ENCODE measurements at regions not wholly inside any gene's neighbourhood (a gene's known extent, or its start where the extent isn't known, plus 50 kb on each side); places are given as distances from the start of the nearest gene placed in this dataset.
A peak's percentile ranks its signal among the peaks of the same experiment; 100 is the strongest.
"Not testable (repeated sequence)": the region's sequence is repeated elsewhere in the genome, so short reads cannot be mapped to it uniquely, and the experiment has no call there.

GRCh38 chr2:87198422-87198821 lies 176.8 kb upstream of the PLGLB1 start:
- not testable (repeated sequence) for DNase-seq (ENCODE audit: low spot score)

DNA sequence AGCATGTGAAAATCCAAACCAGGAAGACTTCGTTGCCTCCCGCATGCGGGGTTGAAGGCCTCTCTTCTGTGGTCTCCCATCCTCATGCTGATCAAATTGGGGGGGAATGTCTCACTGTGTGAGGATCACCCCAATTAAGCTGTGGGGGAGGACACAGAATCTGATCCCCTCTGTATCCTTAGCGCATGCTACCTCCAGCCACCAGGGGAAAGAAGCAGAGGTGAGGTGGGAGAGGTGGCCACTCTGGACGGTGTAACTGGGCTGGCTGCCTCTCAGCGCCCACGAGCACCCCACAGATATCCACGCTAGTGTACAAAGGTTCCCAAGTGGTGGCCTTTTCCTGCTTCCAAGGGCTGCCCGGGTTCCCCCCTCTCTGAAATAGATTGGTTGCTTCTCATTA lies 177.6 kb upstream of the PLGLB1 start:
- DNase-seq (ENCODE audit: low spot score), result not testable (repeated sequence)

- DNase-seq (ENCODE audit: low spot score), result not testable (repeated sequence)
These were observed 183.0 kb upstream of the PLGLB1 start for GRCh38 chr2:87204569-87205147.

- not testable (repeated sequence) for DNase-seq (ENCODE audit: low spot score)
These were observed 191.3 kb upstream of the PLGLB1 start for GRCh38 chr2:87212938-87213337.

DNA sequence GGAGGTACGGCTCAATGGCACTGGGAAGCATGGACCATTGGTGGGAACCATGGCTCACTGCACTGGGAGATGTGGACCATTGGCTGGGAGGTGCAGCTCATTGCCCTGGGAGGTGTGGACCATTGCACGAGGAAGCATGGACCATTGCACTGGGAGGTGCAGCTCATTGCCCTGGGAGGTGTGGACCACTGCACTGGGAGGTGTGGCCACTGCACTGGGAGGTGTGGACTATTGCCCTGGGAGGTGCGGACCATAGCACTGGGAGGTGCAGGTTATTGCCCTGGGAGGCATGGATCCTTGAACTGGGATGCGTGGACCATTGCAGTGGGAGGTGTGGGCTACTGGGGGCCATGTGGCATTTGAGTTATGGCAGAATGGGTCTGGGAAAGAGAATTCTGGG lies 195.4 kb upstream of the PLGLB1 start:
- DNase-seq (ENCODE audit: low spot score), result not testable (repeated sequence)

DNA sequence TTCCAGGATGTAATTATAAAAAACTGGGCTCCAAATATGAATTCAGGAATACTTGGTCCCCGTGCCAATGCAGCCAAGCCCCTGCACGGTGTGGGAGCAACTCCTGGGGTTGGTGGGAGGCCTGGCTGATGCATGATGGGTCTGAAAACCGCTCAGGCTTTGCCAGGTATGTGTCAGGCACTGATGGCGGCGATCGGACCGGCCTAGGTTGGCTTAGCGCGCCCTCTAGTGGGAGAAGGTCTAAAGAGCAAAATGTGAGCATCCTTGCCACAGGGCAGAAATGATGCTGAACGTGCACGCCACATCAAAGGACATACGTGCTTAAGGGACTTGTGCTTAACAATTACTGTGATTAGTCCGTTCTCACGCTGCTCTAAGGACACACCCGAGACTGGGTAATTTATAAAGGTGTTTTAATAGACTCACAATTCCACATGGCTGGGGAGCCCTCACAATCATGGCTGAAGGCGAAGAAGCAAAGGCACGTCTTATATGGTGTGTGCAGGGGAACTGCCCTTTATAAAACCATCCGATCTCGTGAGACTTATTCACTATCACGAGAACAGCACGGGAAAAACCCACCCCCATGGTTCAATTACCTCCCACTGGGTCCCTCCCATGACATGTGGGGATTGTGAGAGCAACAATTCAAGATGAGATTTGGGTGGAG lies 196.2 kb upstream of the PLGLB1 start:
- DNase-seq (ENCODE audit: low spot score), result not testable (repeated sequence)

DNA sequence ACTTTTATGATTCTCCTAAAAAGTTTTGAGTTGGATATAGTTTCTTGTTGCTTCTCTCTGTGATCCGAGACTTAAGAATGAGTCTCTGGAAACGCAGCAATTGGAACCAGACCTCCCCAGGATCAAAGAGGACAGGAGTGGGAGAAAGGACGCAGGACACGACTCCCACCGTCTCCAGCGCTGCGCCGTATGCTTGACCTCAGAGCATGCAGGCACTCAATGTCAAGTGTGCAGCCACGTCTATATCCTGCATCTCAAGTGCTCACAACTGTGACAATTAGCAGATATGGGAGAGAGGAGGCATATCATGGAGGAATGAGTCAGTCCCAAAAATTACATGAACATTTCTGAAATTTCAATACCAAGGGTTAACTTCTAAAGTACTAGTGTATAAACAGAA lies 199.0 kb upstream of the PLGLB1 start:
- DNase-seq (ENCODE audit: low spot score), result not testable (repeated sequence)

DNA sequence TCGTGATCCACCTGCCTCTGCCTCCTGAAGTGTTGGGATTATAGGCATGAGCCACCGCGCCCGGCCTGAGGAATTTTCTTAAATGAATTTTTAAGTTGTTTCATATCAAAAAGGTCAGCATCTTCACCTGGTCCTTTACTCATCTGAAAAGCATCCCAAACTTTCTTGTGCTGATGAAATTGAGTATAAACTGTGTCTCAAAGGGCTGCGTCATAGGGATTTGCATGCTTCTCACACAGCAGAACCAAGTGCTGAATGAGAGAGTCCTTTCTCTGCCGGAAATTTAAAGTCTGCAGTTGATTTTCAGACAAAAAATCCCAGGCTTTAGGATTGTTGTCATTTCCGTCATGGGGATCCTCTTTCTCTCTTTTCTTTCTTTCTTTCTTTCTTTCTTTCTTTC lies 200.5 kb upstream of the PLGLB1 start:
- peak; percentile 17 for DNase-seq (ENCODE audit: low spot score)

DNA sequence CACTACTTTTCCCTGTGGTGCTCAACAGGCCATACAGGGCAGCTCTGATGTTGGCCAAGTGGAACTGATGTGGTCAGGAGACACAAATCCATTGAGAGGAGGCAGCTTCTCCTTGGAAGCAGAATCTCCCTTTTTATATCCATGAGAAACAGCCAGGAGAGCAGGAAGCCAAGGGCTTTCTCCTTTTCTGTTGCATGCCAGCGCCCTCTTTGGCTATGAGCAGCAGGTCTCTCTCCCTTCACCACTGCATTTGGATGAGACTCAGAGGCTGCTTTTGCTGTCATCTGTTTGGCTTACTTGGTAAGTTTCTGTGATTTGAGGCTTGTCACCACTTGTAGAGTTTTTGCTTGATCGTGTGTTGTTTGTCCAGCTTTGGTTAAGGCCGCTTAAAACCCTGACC lies 202.2 kb upstream of the PLGLB1 start:
- not testable (repeated sequence) for DNase-seq (ENCODE audit: low spot score)

- DNase-seq (ENCODE audit: low spot score), result not testable (repeated sequence)
These were observed 207.5 kb upstream of the PLGLB1 start for GRCh38 chr2:87229091-87229689.

- DNase-seq (ENCODE audit: low spot score), result not testable (repeated sequence)
These were observed 208.3 kb upstream of the PLGLB1 start for GRCh38 chr2:87229964-87230363.

GRCh38 chr2:87235333-87235981 lies 213.8 kb upstream of the PLGLB1 start:
- DNase-seq (ENCODE audit: low spot score), result not testable (repeated sequence)

GRCh38 chr2:87237570-87238336 lies 216.1 kb upstream of the PLGLB1 start:
- DNase-seq (ENCODE audit: low spot score), result not testable (repeated sequence)

GRCh38 chr2:87239558-87240215 lies 218.0 kb upstream of the PLGLB1 start:
- not testable (repeated sequence) for DNase-seq (ENCODE audit: low spot score)

GRCh38 chr2:87246066-87246717 lies 224.5 kb upstream of the PLGLB1 start:
- DNase-seq (ENCODE audit: low spot score), result not testable (repeated sequence)

DNA sequence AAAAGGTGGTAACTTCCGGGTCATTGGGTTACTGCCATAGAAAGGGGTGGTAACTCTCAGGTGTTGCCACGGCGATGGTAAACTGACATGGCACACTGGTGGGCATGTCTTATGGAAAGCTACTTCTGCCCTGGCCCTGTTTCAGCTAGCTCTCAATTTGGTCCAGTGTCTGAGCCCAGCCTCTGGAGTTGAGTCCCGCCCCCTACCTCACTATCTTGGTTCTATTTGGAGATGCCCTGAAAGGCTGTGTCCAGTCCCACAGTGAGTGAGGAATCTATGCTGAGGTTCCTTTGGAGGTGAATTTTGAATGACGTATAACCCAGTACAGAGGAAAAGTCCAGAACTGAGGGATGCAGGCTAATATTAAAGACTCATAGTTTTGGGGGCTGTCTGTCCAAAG lies 230.4 kb upstream of the PLGLB1 start:
- DNase-seq (ENCODE audit: low spot score), result not testable (repeated sequence)

DNA sequence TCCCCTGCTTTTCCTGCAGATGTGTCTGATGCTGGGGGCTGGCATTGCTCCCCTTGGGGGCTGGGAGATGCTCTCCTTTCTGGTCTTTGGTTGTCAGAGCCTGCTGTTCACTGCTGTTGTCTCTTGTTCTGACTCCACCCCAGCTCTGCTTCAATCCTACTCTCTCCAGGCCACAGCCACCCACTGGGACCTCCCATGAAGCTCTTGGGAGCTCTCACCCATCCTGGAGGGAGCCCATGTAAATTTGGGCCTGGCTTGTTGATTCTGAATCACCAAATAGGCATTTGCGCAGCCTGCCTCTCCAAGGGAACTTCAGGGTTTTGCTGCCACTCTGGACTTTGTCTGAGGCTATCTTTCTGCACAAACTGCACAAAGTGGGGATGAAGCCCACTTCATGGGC lies 232.9 kb upstream of the PLGLB1 start:
- not testable (repeated sequence) for DNase-seq (ENCODE audit: low spot score)

DNA sequence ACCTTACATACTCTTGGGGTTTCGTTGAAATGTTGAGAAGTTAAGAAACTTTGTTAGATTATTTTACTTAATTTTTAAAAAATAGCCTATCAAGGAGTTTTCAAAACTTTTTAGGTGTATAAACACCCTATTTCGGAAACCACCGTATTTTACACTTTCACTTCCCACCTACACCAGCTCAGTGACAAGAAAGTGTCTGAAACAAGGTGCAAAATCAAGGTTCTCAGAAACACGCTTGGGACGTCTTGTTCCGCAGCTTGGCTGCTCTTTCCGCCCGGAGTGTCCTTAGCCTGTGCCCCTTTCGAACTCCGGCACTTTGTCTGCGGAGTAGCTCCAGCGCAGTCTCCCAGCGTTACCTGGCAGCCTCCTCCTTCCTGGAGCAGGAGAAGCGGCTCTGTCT lies 233.8 kb upstream of the PLGLB1 start:
- not testable (repeated sequence) for DNase-seq (ENCODE audit: low spot score)

DNA sequence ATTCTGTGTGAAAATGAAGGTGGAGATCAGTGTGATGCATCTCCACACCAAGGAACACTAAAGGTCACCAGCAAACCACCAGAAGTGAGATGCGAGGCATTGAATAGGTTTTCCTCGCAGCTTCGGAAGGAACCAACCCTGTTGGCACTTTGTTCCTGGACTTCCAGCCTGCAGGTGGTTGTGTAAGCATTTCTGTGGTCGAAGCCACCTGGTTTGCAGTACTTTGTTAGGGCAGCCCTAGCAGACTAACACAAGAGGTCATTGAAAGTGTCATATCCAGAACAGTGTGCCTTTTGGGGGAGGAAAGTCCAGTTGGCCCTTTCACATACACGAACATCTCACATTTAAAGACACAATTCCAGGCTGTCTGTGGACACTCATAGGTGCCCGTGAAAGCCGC lies 237.2 kb upstream of the PLGLB1 start:
- not testable (repeated sequence) for DNase-seq (ENCODE audit: low spot score)

DNA sequence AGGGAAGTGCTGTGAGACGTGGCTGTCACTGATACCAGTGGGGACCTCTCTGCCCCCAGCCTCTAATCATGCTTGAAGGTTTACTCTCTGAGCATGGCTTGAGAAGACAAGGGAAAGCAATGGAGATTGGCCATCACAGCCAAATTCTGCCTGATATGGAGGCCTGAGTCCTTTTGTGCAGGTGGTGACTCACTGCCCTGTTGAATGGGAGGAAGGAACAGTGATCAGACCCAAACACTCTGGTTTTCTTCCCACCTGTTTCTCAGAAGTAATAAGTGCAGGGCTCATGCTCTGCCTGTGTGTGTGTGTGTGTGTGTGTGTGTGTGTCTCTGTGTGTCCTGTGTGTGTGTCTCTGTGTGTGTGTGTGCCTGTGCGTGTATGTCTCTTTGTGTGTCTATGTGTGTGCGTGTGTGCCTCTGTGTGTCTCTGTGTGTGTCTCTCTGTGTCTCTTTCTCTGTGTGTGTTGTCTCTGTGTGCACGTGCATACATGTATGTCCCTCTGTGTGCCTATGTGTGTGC lies 240.6 kb upstream of the PLGLB1 start:
- DNase-seq (ENCODE audit: low spot score), result not testable (repeated sequence)
